SK-N-SH treated with all-trans-retinoic acid at 6 μM for 48 hours (cell line): ENCODE measurements at regions not wholly inside any gene's neighbourhood (a gene's known extent, or its start where the extent isn't known, plus 50 kb on each side); places are given as distances from the start of the nearest gene placed in this dataset.

Experiments used
- BACH2 ChIP-seq: fragments of 250-450 bp; sonication (Bioruptor Pico); IDR thresholded peaks from 2 replicates; pipeline ENCODE4 v1.9.0; 2021; ENCODE audit warnings: mild to moderate bottlenecking, borderline replicate concordance
- CREB5 ChIP-seq: fragments of 250-450 bp; sonication (Bioruptor Pico); IDR thresholded peaks from 2 replicates; pipeline ENCODE4 v1.5.1; 2020; ENCODE audit warnings: low read depth, mild to moderate bottlenecking, moderate library complexity
- ESRRG ChIP-seq: fragments of 250-450 bp; sonication (Bioruptor Pico); IDR thresholded peaks from 2 replicates; pipeline ENCODE4 v1.6.1; 2021; ENCODE audit warnings: mild to moderate bottlenecking
- PATZ1 ChIP-seq: fragments of 250-450 bp; sonication (Bioruptor Pico); IDR thresholded peaks from 2 replicates; pipeline ENCODE4 v1.8.0; 2020; ENCODE audit warnings: mild to moderate bottlenecking, moderate library complexity, borderline replicate concordance
- PPARA ChIP-seq: fragments of 250-450 bp; sonication (Bioruptor Pico); IDR thresholded peaks from 2 replicates; pipeline ENCODE4 v1.5.0; 2020; ENCODE audit warnings: mild to moderate bottlenecking, borderline replicate concordance
- RARB ChIP-seq: fragments of 250-450 bp; sonication (Bioruptor Pico); IDR thresholded peaks from 2 replicates; pipeline ENCODE4 v1.8.0; 2021; ENCODE audit warnings: mild to moderate bottlenecking, moderate library complexity
- ZC3H10 ChIP-seq: fragments of 250-450 bp; sonication (Bioruptor Pico); IDR thresholded peaks from 2 replicates; pipeline ENCODE4 v1.5.1; 2021; ENCODE audit warnings: mild to moderate bottlenecking, moderate library complexity
- ZFP3 ChIP-seq: fragments of 250-450 bp; sonication (Bioruptor Pico); IDR thresholded peaks from 2 replicates; pipeline ENCODE4 v1.5.0; 2020; ENCODE audit warnings: mild to moderate bottlenecking, moderate library complexity
- ZNF70 ChIP-seq: fragments of 450-650 bp; formaldehyde crosslinking; IDR thresholded peaks from 2 replicates; pipeline ENCODE4 v1.5.0; 2020; ENCODE audit warnings: mild to moderate bottlenecking, moderate library complexity

- TF ChIP-seq RARB (CRISPR knock-in tag) (no peak), ZC3H10 (CRISPR knock-in tag) (no peak), CREB5 (CRISPR knock-in tag) (no peak), ZFP3 (CRISPR knock-in tag) (no peak), PPARA (CRISPR knock-in tag) (no peak), BACH2 (CRISPR knock-in tag) (no peak), ZNF70 (CRISPR knock-in tag) (no peak), ESRRG (CRISPR knock-in tag) (no peak), PATZ1 (CRISPR knock-in tag) (no peak)
Measured at GRCh38 chr9:134234687-134235359, 70.5 kb upstream of the RNU6ATAC start.
